DMS53 treated with DMSO at 0.1 percent for 48 hours (cell line): ENCODE measurements at regions not wholly inside any gene's neighbourhood (a gene's known extent, or its start where the extent isn't known, plus 50 kb on each side); places are given as distances from the start of the nearest gene placed in this dataset.
"Not testable (repeated sequence)": the region's sequence is repeated elsewhere in the genome, so short reads cannot be mapped to it uniquely, and the experiment has no call there.

Source experiments
- DNase-seq: peaks from one replicate; lab custom pipeline; 2025; ENCODE audit not compliant: unreplicated experiment; lab: John Stamatoyannopoulos, UW

- no peak for DNase-seq
Observed at GRCh38 chr4:159545556-159545955, 442.7 kb downstream of the RAPGEF2 start.

- DNase-seq: no peak
Observed at GRCh38 chr4:159547645-159548308, 444.9 kb downstream of the RAPGEF2 start.

- no peak for DNase-seq
Observed at GRCh38 chr4:159549098-159549518, 446.2 kb downstream of the RAPGEF2 start.

- no peak for DNase-seq
Observed at GRCh38 chr4:159551281-159551680, 448.4 kb downstream of the RAPGEF2 start.

- DNase-seq: no peak
Observed at GRCh38 chr4:159552979-159553768, 450.3 kb downstream of the RAPGEF2 start.

GRCh38 chr4:159555873-159556272 is 453.0 kb downstream of the RAPGEF2 start:
- DNase-seq: no peak

- DNase-seq: no peak
Observed at GRCh38 chr4:159562366-159562765, 459.5 kb downstream of the RAPGEF2 start.

- DNase-seq: no peak
Observed at GRCh38 chr4:159563257-159563656, 460.4 kb downstream of the RAPGEF2 start.

GRCh38 chr4:159564615-159565014 is 461.7 kb downstream of the RAPGEF2 start:
- DNase-seq: no peak

GRCh38 chr4:159566786-159567185 is 463.9 kb downstream of the RAPGEF2 start:
- no peak for DNase-seq

GRCh38 chr4:159577241-159577640 is 474.4 kb downstream of the RAPGEF2 start:
- no peak for DNase-seq

- no peak for DNase-seq
Observed at GRCh38 chr4:159582685-159583084, 479.8 kb downstream of the RAPGEF2 start.

- DNase-seq: no peak
Observed at GRCh38 chr4:159592898-159593556, 490.1 kb downstream of the RAPGEF2 start.

- no peak for DNase-seq
Observed at GRCh38 chr4:159593681-159594080, 490.8 kb downstream of the RAPGEF2 start.

- DNase-seq: no peak
Observed at GRCh38 chr4:159594576-159594975, 491.7 kb downstream of the RAPGEF2 start.

- not testable (repeated sequence) for DNase-seq
Observed at GRCh38 chr4:159595101-159595500, 492.2 kb downstream of the RAPGEF2 start.

GRCh38 chr4:159598602-159599001 is 495.7 kb downstream of the RAPGEF2 start:
- no peak for DNase-seq

GRCh38 chr4:159600061-159600460 is 497.2 kb downstream of the RAPGEF2 start:
- DNase-seq: no peak

GRCh38 chr4:159604781-159605180 is 501.9 kb downstream of the RAPGEF2 start:
- DNase-seq: no peak

GRCh38 chr4:159606835-159607234 is 504.0 kb downstream of the RAPGEF2 start:
- DNase-seq: no peak

GRCh38 chr4:159607809-159608208 is 504.9 kb downstream of the RAPGEF2 start:
- DNase-seq: no peak

- no peak for DNase-seq
Observed at GRCh38 chr4:159608436-159608835, 505.6 kb downstream of the RAPGEF2 start.
